SK-N-SH (cell line): ENCODE measurements at regions not wholly inside any gene's neighbourhood (a gene's known extent, or its start where the extent isn't known, plus 50 kb on each side); places are given as distances from the start of the nearest gene placed in this dataset.

Experiments
- CTCF ChIA-PET: fragments of 300-600, 350-600 bp; formaldehyde crosslinking; extraction: SDS; loops from one replicate; lab custom pipeline; 2021; lab: Yijun Ruan, JAX
- POLR2A ChIA-PET: fragments of 350-600 bp; sonication (Branson Sonifier 250); formaldehyde crosslinking; extraction: SDS; loops from one replicate; lab custom pipeline; 2020; ENCODE audit warnings: antibody characterized with exemption, inconsistent platforms; lab: Yijun Ruan, JAX
- DNase-seq: peaks from one replicate; pipeline ENCODE4 v3.0.0; 2012
- H2AFZ ChIP-seq: fragments of 200-600 bp; sonication (generic); 2 replicates; pipeline ENCODE4 v1.8.1; 2016; ENCODE audit warnings: antibody characterized with exemption, mild to moderate bottlenecking, low read depth
- H3F3A ChIP-seq: fragments of 200-600 bp; sonication (generic); replicated peaks from 2 replicates; pipeline ENCODE3; 2016; ENCODE audit warnings: antibody characterized with exemption, mild to moderate bottlenecking; ENCODE audit not compliant: insufficient read depth
- H3K27ac ChIP-seq, 2 experiments: fragments of 200-500 bp in 1 of 2; fragments of 200-600 bp in 1 of 2; sonication (Bioruptor generic) in 1 of 2; sonication (generic), shearing (Covaris generic) in 1 of 2; 2 replicates each; pipeline versions ENCODE4 v1.5.1 to v1.6.1; 2014 to 2016; ENCODE audit warnings: low read depth in 2 of 2, inconsistent platforms in 1 of 2, low read length in 1 of 2, mild to moderate bottlenecking in 1 of 2, mixed read lengths in 1 of 2
- H3K27me3 ChIP-seq: fragments of 200-600 bp; sonication (generic), shearing (Covaris generic); 2 replicates; pipeline ENCODE4 v1.6.1; 2016; ENCODE audit warnings: mixed run types; ENCODE audit not compliant: insufficient read depth
- H3K36me3 ChIP-seq, 2 experiments: fragments of 200-500 bp in 1 of 2; fragments of 200-600 bp in 1 of 2; sonication (Bioruptor generic) in 1 of 2; sonication (generic) in 1 of 2; replicated peaks in 1 of 2; 2 replicates each; pipeline versions ENCODE3 to v1.5.1; 2014 to 2016; ENCODE audit warnings: low read length in 1 of 2, mild to moderate bottlenecking in 1 of 2; ENCODE audit not compliant: insufficient read depth in 2 of 2, control insufficient read depth in 1 of 2
- H3K4me1 ChIP-seq, 2 experiments: fragments of 200-500 bp in 1 of 2; fragments of 200-600 bp in 1 of 2; sonication (Bioruptor generic) in 1 of 2; sonication (generic), shearing (Covaris generic) in 1 of 2; 2 replicates each; pipeline versions ENCODE4 v1.5.1 to v1.6.1; 2014 to 2016; ENCODE audit warnings: low read depth in 1 of 2, low read length in 1 of 2, mixed run types in 1 of 2; ENCODE audit not compliant: insufficient read depth in 2 of 2, control insufficient read depth in 1 of 2
- H3K4me2 ChIP-seq: fragments of 200-600 bp; sonication (generic), shearing (Covaris generic); 2 replicates; pipeline ENCODE4 v1.6.1; 2017; ENCODE audit warnings: mixed run types
- H3K4me3 ChIP-seq, 2 experiments: fragments of 200-500 bp in 1 of 2; fragments of 200-600 bp in 1 of 2; sonication (Bioruptor generic) in 1 of 2; sonication (generic), shearing (Covaris generic) in 1 of 2; 2 replicates each; pipeline versions ENCODE4 v1.5.1 to v1.8.1; 2014 to 2016; ENCODE audit warnings: low read depth in 2 of 2, inconsistent platforms in 1 of 2, low read length in 1 of 2, mild to moderate bottlenecking in 1 of 2, mixed read lengths in 1 of 2, moderate library complexity in 1 of 2
- H3K79me2 ChIP-seq: fragments of 200-600 bp; sonication (generic); 2 replicates; pipeline ENCODE4 v1.8.1; 2017; ENCODE audit warnings: mild to moderate bottlenecking; ENCODE audit not compliant: insufficient read depth
- H3K9ac ChIP-seq: fragments of 200-600 bp; sonication (generic); 2 replicates; pipeline ENCODE4 v1.6.1; 2017; ENCODE audit warnings: mixed run types
- H3K9me2 ChIP-seq: fragments of 200-600 bp; sonication (generic); 2 replicates; pipeline ENCODE4 v1.6.1; 2017; ENCODE audit warnings: mixed run types
- H3K9me3 ChIP-seq: fragments of 200-600 bp; sonication (generic); 2 replicates; pipeline ENCODE4 v1.6.1; 2017; ENCODE audit warnings: mixed run types, mild to moderate bottlenecking, moderate library complexity
- H4K20me1 ChIP-seq: fragments of 200-600 bp; sonication (generic); 2 replicates; pipeline ENCODE4 v1.6.1; 2017; ENCODE audit warnings: mild to moderate bottlenecking, mixed run types; ENCODE audit not compliant: insufficient read depth
- CTCF ChIP-seq: fragments of 200-600 bp; sonication (generic); IDR thresholded peaks from 2 replicates; pipeline ENCODE4 v1.6.1; 2017; ENCODE audit warnings: antibody characterized with exemption, mild to moderate bottlenecking, moderate library complexity
- ELF1 ChIP-seq: IDR thresholded peaks from 2 replicates; pipeline ENCODE4 v1.4.0; 2012
- EP300 ChIP-seq, 2 experiments: IDR thresholded peaks; 2 replicates each; pipeline versions ENCODE4 v1.4.0 to v1.6.1; 2012; ENCODE audit warnings: borderline replicate concordance in 1 of 2, low read depth in 1 of 2, low read length in 1 of 2
- FOSL2 ChIP-seq: IDR thresholded peaks from 2 replicates; pipeline ENCODE4 v1.4.0; 2012; ENCODE audit warnings: low read depth, mild to moderate bottlenecking, moderate library complexity, borderline replicate concordance
- FOXM1 ChIP-seq: IDR thresholded peaks from 2 replicates; pipeline ENCODE4 v1.4.0; 2012; ENCODE audit warnings: low read depth, mild to moderate bottlenecking
- GABPA ChIP-seq: IDR thresholded peaks from 2 replicates; pipeline ENCODE4 v1.4.0; 2012; ENCODE audit warnings: low read depth, mild to moderate bottlenecking
- GATA2 ChIP-seq: sonication (generic); formaldehyde crosslinking; IDR thresholded peaks from 2 replicates; pipeline ENCODE4 v1.5.0; 2020; ENCODE audit warnings: mild to moderate bottlenecking, missing genetic modification reagents
- IRF3 ChIP-seq: fragments of 150-350 bp; IDR thresholded peaks from 2 replicates; pipeline ENCODE4 v1.6.1; 2016; ENCODE audit warnings: mild to moderate bottlenecking, low read depth, low read length
- JUND ChIP-seq: IDR thresholded peaks from 2 replicates; pipeline ENCODE4 v1.4.0; 2012
- MEF2A ChIP-seq: IDR thresholded peaks from 2 replicates; pipeline ENCODE4 v1.4.0; 2012; ENCODE audit warnings: low read depth, borderline replicate concordance
- NFIC ChIP-seq: IDR thresholded peaks from 2 replicates; pipeline ENCODE4 v1.4.0; 2012; ENCODE audit warnings: borderline replicate concordance
- POLR2AphosphoS5 ChIP-seq: IDR thresholded peaks from 2 replicates; pipeline ENCODE4 v1.6.1; 2012; ENCODE audit warnings: low read depth, low read length
- RCOR1 ChIP-seq: fragments of 150-350 bp; IDR thresholded peaks from 2 replicates; pipeline ENCODE4 v1.6.1; 2017; ENCODE audit warnings: antibody characterized with exemption, low read length
- RFX5 ChIP-seq: IDR thresholded peaks from 2 replicates; pipeline ENCODE4 v1.6.1; 2012; ENCODE audit warnings: mild to moderate bottlenecking, improper control_type of control experiment, low read length
- RXRA ChIP-seq: IDR thresholded peaks from 2 replicates; pipeline ENCODE4 v1.4.0; 2012; ENCODE audit warnings: low read depth, mild to moderate bottlenecking, borderline replicate concordance
- SIN3A ChIP-seq: IDR thresholded peaks from 2 replicates; pipeline ENCODE4 v1.6.1; 2012; ENCODE audit warnings: low read depth, mild to moderate bottlenecking, low read length, moderate library complexity, borderline replicate concordance
- TAF1 ChIP-seq: IDR thresholded peaks from 2 replicates; pipeline ENCODE4 v1.6.1; 2012; ENCODE audit warnings: low read depth, mild to moderate bottlenecking, low read length, moderate library complexity, borderline replicate concordance
- TCF12 ChIP-seq: IDR thresholded peaks from 2 replicates; pipeline ENCODE4 v1.4.0; 2012
- TEAD4 ChIP-seq: IDR thresholded peaks from 2 replicates; pipeline ENCODE4 v1.4.0; 2012; ENCODE audit warnings: mild to moderate bottlenecking, borderline replicate concordance; ENCODE audit not compliant: insufficient read depth
- USF1 ChIP-seq: IDR thresholded peaks from 2 replicates; pipeline ENCODE4 v1.4.0; 2012; ENCODE audit warnings: low read depth, borderline replicate concordance
- YY1 ChIP-seq: IDR thresholded peaks from 2 replicates; pipeline ENCODE4 v1.4.0; 2012; ENCODE audit warnings: low read depth, mild to moderate bottlenecking
- WGBS: methylation state at CpG from one replicate; pipeline ENCODE4 v1.1.6; 2017; ENCODE audit warnings: low lambda C conversion rate; 5-methylcytosine and 5-hydroxymethylcytosine counted together
- TF ChIP-seq, protein P1 (sequence below): IDR thresholded peaks from 2 replicates; pipeline ENCODE4; 2012

- H3K27me3 ChIP-seq = no peaks in the 10 kb centered on the region
- CTCF ChIA-PET = no interaction called here
- H3K27ac ChIP-seq = no peak overlapping the region
- POLR2A ChIA-PET = no interaction called here
- H3K36me3 ChIP-seq = no peaks in the 10 kb centered on the region
- no peak for DNase-seq
- no peak overlapping the region for H3K9ac ChIP-seq
- H3K4me1 ChIP-seq = no peaks in the 10 kb centered on the region
- 71% methylated on average over 3 of the region's 3 CpGs for WGBS
- no peak overlapping the region for H2AFZ ChIP-seq
- H3K79me2 ChIP-seq = no peaks in the 10 kb centered on the region
- no peaks in the 10 kb centered on the region for H3F3A ChIP-seq
- H4K20me1 ChIP-seq = no peaks in the 10 kb centered on the region
- TF ChIP-seq CTCF (no peak), ELF1 (no peak), MEF2A (no peak), GABPA (no peak), SIN3A (no peak), RFX5 (no peak), RCOR1 (no peak), FOSL2 (no peak), TCF12 (no peak), IRF3 (no peak), FOXM1 (no peak)
- no peak overlapping the region for H3K4me2 ChIP-seq
- no peaks in the 10 kb centered on the region for H3K9me2 ChIP-seq
- no peaks in the 10 kb centered on the region for H3K9me3 ChIP-seq
- H3K4me3 ChIP-seq = no peak overlapping the region
These were observed 75.6 kb upstream of the CERS6 start for GRCh38 chr2:168380500-168380899.

GRCh38 chr2:168392024-168392423, 64.0 kb upstream of the CERS6 start:
- Histone ChIP-seq H3K9me3 (no peaks in the 10 kb centered on the region), H3K9me2 (no peaks in the 10 kb centered on the region), H3F3A (no peaks in the 10 kb centered on the region), H3K4me3 (no peak overlapping the region), H3K27ac (no peak overlapping the region), H4K20me1 (no peaks in the 10 kb centered on the region), H3K79me2 (no peaks in the 10 kb centered on the region), H3K27me3 (no peaks in the 10 kb centered on the region), H3K4me2 (no peak overlapping the region), H3K4me1 (no peaks in the 10 kb centered on the region; a peak in 1 of 4 replicates), H2AFZ (no peak overlapping the region), H3K36me3 (no peaks in the 10 kb centered on the region), H3K9ac (no peak overlapping the region)
- 43% methylated on average over 2 of the region's 2 CpGs for WGBS
- ChIA-PET POLR2A (no interaction called here), CTCF (no interaction called here)
- DNase-seq = peak; percentile 6
- TF ChIP-seq NFIC (no peak), GABPA (no peak), CTCF (no peak), RXRA (no peak), EP300 (IDR thresholded peaks at IDR 0.05; ENCODE audit: borderline replicate concordance in 1 of 2, low read depth in 1 of 2, low read length in 1 of 2) (no peak), FOSL2 (no peak), USF1 (no peak), RFX5 (no peak), TAF1 (no peak), TEAD4 (no peak), ELF1 (no peak), RCOR1 (no peak), JUND (no peak), GATA2 (CRISPR knock-in tag) (no peak), POLR2AphosphoS5 (no peak), YY1 (no peak)
- TF ChIP-seq, protein P1, sequence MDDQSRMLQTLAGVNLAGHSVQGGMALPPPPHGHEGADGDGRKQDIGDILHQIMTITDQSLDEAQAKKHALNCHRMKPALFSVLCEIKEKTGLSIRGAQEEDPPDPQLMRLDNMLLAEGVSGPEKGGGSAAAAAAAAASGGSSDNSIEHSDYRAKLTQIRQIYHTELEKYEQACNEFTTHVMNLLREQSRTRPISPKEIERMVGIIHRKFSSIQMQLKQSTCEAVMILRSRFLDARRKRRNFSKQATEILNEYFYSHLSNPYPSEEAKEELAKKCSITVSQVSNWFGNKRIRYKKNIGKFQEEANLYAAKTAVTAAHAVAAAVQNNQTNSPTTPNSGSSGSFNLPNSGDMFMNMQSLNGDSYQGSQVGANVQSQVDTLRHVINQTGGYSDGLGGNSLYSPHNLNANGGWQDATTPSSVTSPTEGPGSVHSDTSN = no peak
